Sigmoid colon (tissue), 3 donors: ENCODE measurements at regions not wholly inside any gene's neighbourhood (a gene's known extent, or its start where the extent isn't known, plus 50 kb on each side); places are given as distances from the start of the nearest gene placed in this dataset.

Experiments
- POLR2A ChIP-seq, 2 donors: fragments of 450-650 bp; IDR thresholded peaks; one replicate each; pipeline ENCODE4 v1.6.1; 2016; ENCODE audit warnings: antibody characterized with exemption in 2 of 2, mild to moderate bottlenecking in 2 of 2, moderate library complexity in 2 of 2
- TF ChIP-seq, protein P1 (sequence below), 4 experiments: fragments of 450-650 bp in 3 of 4; fragments of 200-600 bp in 1 of 4; IDR thresholded peaks; one replicate each; pipeline ENCODE4 v1.5.1; 2016 to 2019; ENCODE audit warnings: antibody characterized with exemption in 4 of 4, mild to moderate bottlenecking in 3 of 4, moderate library complexity in 2 of 4

DNA sequence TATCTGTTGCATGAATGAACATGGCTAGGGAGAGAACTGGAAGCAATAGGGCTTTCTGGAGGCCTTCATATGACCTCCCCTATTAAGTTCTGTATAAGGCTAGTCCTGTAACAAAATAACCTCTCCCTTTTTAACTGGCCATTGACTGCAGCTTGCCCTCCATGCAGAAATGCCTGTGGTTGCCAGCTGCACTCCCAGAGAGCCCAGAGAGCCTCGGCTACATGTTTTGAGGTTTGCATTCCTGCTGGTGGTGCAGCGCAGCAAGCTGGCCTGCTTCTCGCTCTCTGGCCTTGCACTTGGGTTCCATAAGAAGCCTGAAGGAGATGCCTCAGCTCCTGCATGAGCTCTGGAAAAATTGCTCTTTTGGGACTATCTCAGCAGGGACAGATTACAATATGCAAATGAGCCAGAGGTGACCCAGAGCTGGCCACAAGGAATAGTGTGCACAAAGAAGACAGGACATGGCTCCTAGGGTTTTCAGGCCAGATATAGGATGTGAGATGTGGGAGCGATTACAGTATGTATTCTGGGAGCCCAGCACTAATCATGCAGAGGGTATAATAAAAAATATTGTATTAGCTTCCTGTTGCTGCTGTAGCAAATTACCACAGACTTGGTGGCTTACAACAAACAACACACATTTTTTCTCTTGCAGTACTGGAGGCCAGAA, 186.7 kb downstream of the INSIG2 start:
- TF ChIP-seq, protein P1, sequence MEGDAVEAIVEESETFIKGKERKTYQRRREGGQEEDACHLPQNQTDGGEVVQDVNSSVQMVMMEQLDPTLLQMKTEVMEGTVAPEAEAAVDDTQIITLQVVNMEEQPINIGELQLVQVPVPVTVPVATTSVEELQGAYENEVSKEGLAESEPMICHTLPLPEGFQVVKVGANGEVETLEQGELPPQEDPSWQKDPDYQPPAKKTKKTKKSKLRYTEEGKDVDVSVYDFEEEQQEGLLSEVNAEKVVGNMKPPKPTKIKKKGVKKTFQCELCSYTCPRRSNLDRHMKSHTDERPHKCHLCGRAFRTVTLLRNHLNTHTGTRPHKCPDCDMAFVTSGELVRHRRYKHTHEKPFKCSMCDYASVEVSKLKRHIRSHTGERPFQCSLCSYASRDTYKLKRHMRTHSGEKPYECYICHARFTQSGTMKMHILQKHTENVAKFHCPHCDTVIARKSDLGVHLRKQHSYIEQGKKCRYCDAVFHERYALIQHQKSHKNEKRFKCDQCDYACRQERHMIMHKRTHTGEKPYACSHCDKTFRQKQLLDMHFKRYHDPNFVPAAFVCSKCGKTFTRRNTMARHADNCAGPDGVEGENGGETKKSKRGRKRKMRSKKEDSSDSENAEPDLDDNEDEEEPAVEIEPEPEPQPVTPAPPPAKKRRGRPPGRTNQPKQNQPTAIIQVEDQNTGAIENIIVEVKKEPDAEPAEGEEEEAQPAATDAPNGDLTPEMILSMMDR (IDR thresholded peaks at IDR 0.05) = no peak
- TF ChIP-seq POLR2A (IDR thresholded peaks at IDR 0.05) = no peak
